Tibial nerve (tissue), 4 donors: ENCODE measurements at regions not wholly inside any gene's neighbourhood (a gene's known extent, or its start where the extent isn't known, plus 50 kb on each side); places are given as distances from the start of the nearest gene placed in this dataset.

ENCODE experiments used
- CTCF ChIP-seq, 5 experiments: fragments of 200-600 bp in 3 of 5; fragments of 450-650 bp in 2 of 5; sonication (generic) in 3 of 5; IDR thresholded peaks; one replicate each; pipeline ENCODE4 v1.5.1; 2016 to 2019; ENCODE audit warnings: antibody characterized with exemption in 5 of 5, mild to moderate bottlenecking in 3 of 5, moderate library complexity in 2 of 5
- EP300 ChIP-seq, 2 donors: sonication (generic); formaldehyde crosslinking; IDR thresholded peaks; one replicate each; pipeline ENCODE4 v1.6.1; 2017; ENCODE audit warnings: antibody characterized with exemption in 2 of 2, mild to moderate bottlenecking in 1 of 2
- POLR2A ChIP-seq, 2 donors: fragments of 450-650 bp; IDR thresholded peaks; one replicate each; pipeline ENCODE4 v1.6.1; 2017; ENCODE audit warnings: antibody characterized with exemption in 2 of 2, mild to moderate bottlenecking in 2 of 2, moderate library complexity in 2 of 2

- TF ChIP-seq CTCF (IDR thresholded peaks at IDR 0.05): no peak
- TF ChIP-seq POLR2A (IDR thresholded peaks at IDR 0.05): no peak
- TF ChIP-seq EP300 (IDR thresholded peaks at IDR 0.05): no peak
These were observed 191.0 kb upstream of the FLRT2 start for GRCh38 chr14:85338895-85339294.
